CD4-positive, alpha-beta T cell treated with Interleukin-15 for 4 hours (primary cell): ENCODE measurements at regions not wholly inside any gene's neighbourhood (a gene's known extent, or its start where the extent isn't known, plus 50 kb on each side); places are given as distances from the start of the nearest gene placed in this dataset.

Source experiments
- DNase-seq: peaks from one replicate; pipeline ENCODE4 v3.0.0-alpha.2; 2020; ENCODE audit warnings: low spot score

- no peak for DNase-seq
Observed at GRCh38 chr1:165073185-165074007, 283.1 kb downstream of the LMX1A start.

GRCh38 chr1:165070675-165071074 lies 285.8 kb downstream of the LMX1A start:
- DNase-seq: no peak

GRCh38 chr1:165069829-165070228 lies 286.7 kb downstream of the LMX1A start:
- no peak for DNase-seq

GRCh38 chr1:165068741-165069140 lies 287.8 kb downstream of the LMX1A start:
- no peak for DNase-seq

GRCh38 chr1:165067829-165068228 lies 288.7 kb downstream of the LMX1A start:
- no peak for DNase-seq

- no peak for DNase-seq
Observed at GRCh38 chr1:165063181-165063965, 293.1 kb downstream of the LMX1A start.

GRCh38 chr1:165062346-165062745 lies 294.2 kb downstream of the LMX1A start:
- DNase-seq: no peak

- DNase-seq: no peak
Observed at GRCh38 chr1:165060285-165060793, 296.2 kb downstream of the LMX1A start.

GRCh38 chr1:165057956-165058355 lies 298.6 kb downstream of the LMX1A start:
- DNase-seq: no peak

- no peak for DNase-seq
Observed at GRCh38 chr1:165056914-165057313, 299.6 kb downstream of the LMX1A start.

GRCh38 chr1:165055581-165055980 lies 300.9 kb downstream of the LMX1A start:
- DNase-seq: no peak

GRCh38 chr1:165054627-165055026 lies 301.9 kb downstream of the LMX1A start:
- no peak for DNase-seq

GRCh38 chr1:165053351-165053750 lies 303.2 kb downstream of the LMX1A start:
- DNase-seq: no peak

GRCh38 chr1:165052936-165053335 lies 303.6 kb downstream of the LMX1A start:
- DNase-seq: no peak

GRCh38 chr1:165052431-165052830 lies 304.1 kb downstream of the LMX1A start:
- no peak for DNase-seq

- DNase-seq: no peak
Observed at GRCh38 chr1:165050246-165050645, 306.3 kb downstream of the LMX1A start.

- DNase-seq: no peak
Observed at GRCh38 chr1:165047994-165048393, 308.5 kb downstream of the LMX1A start.

- no peak for DNase-seq
Observed at GRCh38 chr1:165045902-165046301, 310.6 kb downstream of the LMX1A start.

- no peak for DNase-seq
Observed at GRCh38 chr1:165040641-165041040, 315.9 kb downstream of the LMX1A start.

GRCh38 chr1:165039996-165040395 lies 316.5 kb downstream of the LMX1A start:
- DNase-seq: no peak

GRCh38 chr1:165036403-165036802 lies 320.1 kb downstream of the LMX1A start:
- no peak for DNase-seq

GRCh38 chr1:165034136-165034809 lies 322.2 kb downstream of the LMX1A start:
- DNase-seq: no peak

- no peak for DNase-seq
Observed at GRCh38 chr1:165031001-165031400, 325.5 kb downstream of the LMX1A start.
